IPS-18a (cell line): ENCODE measurements at regions not wholly inside any gene's neighbourhood (a gene's known extent, or its start where the extent isn't known, plus 50 kb on each side); places are given as distances from the start of the nearest gene placed in this dataset.
"Not testable (repeated sequence)": the region's sequence is repeated elsewhere in the genome, so short reads cannot be mapped to it uniquely, and the experiment has no call there.

Source experiments
- H3K27ac ChIP-seq: one replicate; pipeline ENCODE4 v1.5.1; 2013; ENCODE audit warnings: low read length
- H3K27me3 ChIP-seq: one replicate; pipeline ENCODE4 v1.6.1; 2013; ENCODE audit warnings: mild to moderate bottlenecking, low read length; ENCODE audit not compliant: control insufficient read depth, insufficient read depth
- H3K36me3 ChIP-seq: one replicate; pipeline ENCODE4 v1.6.1; 2013; ENCODE audit warnings: low read depth, low read length; ENCODE audit not compliant: control insufficient read depth
- H3K4me1 ChIP-seq: one replicate; pipeline ENCODE4 v1.6.1; 2013; ENCODE audit warnings: low read depth, low read length; ENCODE audit not compliant: control insufficient read depth
- H3K4me3 ChIP-seq: one replicate; pipeline ENCODE4 v1.5.1; 2013; ENCODE audit warnings: low read length
- H3K9ac ChIP-seq: one replicate; pipeline ENCODE4 v1.6.1; 2013; ENCODE audit warnings: mild to moderate bottlenecking, low read length, moderate library complexity
- H3K9me3 ChIP-seq: one replicate; pipeline ENCODE4 v1.6.1; 2013; ENCODE audit warnings: low read depth, low read length; ENCODE audit not compliant: control insufficient read depth

DNA sequence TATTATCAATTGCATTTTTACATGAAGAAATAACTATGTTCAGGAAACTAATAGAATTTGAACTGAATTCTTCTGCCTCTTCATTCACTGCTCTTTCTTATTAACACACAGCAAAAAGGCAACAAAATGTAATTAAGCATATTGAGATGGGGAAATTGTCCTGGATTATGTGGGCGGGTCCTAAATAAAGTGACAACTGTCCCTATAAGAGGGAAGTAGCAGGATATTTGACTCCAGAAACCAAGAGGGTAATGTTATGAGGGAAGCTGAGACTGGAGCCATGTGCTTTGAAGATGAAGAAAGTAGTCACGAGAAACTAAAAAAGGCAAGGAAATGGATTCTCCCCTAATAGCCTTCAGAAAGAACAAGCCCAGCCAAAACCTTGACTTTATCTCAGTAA, 311.2 kb upstream of the PIK3R1 start:
- Histone ChIP-seq H3K9me3 (no peaks in the 10 kb centered on the region), H3K36me3 (no peaks in the 10 kb centered on the region), H3K27ac (no peak overlapping the region), H3K4me3 (no peak overlapping the region), H3K4me1 (no peaks in the 10 kb centered on the region), H3K9ac (no peak overlapping the region), H3K27me3 (no peaks in the 10 kb centered on the region)

DNA sequence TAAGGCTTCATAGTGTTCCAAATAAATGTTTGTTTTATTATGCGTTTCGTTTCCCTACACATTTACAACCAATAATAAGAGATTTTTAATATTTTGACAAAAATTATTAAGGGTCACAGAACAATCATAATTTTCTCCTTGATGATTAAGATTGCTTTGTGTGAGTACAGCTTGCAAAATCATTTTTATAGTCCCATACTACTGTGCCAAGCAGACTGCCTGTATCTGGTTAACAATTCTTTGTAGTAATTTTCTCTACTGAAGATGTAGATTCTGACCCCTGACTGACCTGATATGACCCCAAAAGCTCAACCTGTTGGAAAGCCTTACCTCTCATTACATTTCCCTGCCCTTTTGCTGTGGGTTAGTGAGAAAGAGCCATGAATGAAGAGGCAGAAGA, 311.9 kb upstream of the PIK3R1 start:
- no peaks in the 10 kb centered on the region for H3K4me1 ChIP-seq
- no peaks in the 10 kb centered on the region for H3K27me3 ChIP-seq
- no peaks in the 10 kb centered on the region for H3K9me3 ChIP-seq
- H3K9ac ChIP-seq = no peak overlapping the region
- no peak overlapping the region for H3K27ac ChIP-seq
- no peak overlapping the region for H3K4me3 ChIP-seq
- no peaks in the 10 kb centered on the region for H3K36me3 ChIP-seq

DNA sequence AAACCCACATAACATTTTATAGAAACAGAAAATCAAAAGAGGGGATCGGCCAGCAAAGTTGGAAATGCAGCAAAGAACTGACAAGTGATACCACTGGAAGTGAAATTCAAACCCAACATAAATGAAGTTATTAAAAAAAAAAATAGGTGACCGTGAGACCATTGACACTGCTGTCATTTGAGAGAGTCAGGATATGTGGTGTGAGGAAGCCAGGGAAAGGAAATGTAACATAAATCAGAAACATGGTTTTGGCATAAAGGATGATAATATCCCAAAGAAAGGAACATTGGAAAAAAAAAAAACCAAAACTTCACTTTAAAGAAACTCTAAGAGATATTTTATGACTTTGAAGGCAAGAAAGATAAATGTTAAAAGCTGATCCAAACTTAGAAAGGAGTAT, 312.4 kb upstream of the PIK3R1 start:
- Histone ChIP-seq H3K27ac (no peak overlapping the region), H3K9me3 (no peaks in the 10 kb centered on the region), H3K9ac (no peak overlapping the region), H3K27me3 (no peaks in the 10 kb centered on the region), H3K4me3 (no peak overlapping the region), H3K36me3 (no peaks in the 10 kb centered on the region), H3K4me1 (no peaks in the 10 kb centered on the region)

DNA sequence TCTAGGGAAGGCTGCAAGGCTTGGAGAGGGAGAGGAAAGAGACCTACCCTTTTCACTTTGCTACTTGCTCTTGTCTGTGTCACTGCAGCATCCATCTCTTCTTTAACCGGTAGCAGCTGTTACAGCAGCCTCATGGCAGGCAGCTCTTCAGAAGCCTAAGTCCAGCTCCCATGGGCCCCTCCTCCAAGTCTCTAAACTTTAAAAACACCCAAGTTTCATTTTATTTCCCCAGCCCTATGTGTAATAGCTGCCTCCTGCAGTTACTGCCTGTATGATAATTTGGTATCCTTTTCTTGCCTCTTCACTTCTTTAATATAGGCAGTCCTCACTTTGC, 313.1 kb upstream of the PIK3R1 start:
- H3K36me3 ChIP-seq = no peaks in the 10 kb centered on the region
- H3K9ac ChIP-seq = no peak overlapping the region
- no peaks in the 10 kb centered on the region for H3K9me3 ChIP-seq
- no peaks in the 10 kb centered on the region for H3K4me1 ChIP-seq
- no peak overlapping the region for H3K4me3 ChIP-seq
- no peak overlapping the region for H3K27ac ChIP-seq
- no peaks in the 10 kb centered on the region for H3K27me3 ChIP-seq

DNA sequence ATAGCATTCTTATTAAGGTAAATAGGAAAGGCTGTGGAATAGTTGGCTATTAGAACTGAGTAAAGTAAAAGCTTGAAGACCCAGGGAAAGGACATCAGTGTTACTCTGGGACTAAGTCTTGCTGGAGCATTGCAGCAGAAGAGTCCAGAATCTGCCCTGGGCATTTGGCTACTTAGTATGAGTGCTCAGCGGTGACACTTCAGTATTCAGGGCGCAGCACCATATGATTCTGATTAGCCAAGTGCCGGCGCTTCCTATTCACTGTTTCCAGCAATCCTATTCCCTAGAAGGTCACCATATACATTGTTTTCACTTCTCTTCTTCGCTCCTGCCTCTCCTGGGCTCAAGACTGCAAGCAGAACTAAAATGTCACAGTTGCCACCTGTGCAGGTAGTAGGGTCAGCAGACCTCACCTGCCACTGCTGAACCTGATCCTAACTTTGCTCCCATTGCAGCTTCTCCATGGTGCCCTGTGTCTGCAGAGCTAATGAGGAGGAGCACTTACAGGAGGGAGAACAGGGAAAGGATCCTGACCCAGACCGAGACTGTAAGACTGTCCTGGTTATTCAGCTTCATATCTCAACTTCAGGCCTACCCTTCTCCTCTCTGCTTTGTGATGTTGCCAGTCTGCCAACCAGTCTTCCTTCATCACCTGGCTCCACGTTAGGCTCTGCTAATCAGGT, 313.6 kb upstream of the PIK3R1 start:
- H3K27me3 ChIP-seq = no peaks in the 10 kb centered on the region
- no peak overlapping the region for H3K9ac ChIP-seq
- no peak overlapping the region for H3K4me3 ChIP-seq
- H3K36me3 ChIP-seq = no peaks in the 10 kb centered on the region
- no peaks in the 10 kb centered on the region for H3K4me1 ChIP-seq
- H3K27ac ChIP-seq = no peak overlapping the region
- no peaks in the 10 kb centered on the region for H3K9me3 ChIP-seq

DNA sequence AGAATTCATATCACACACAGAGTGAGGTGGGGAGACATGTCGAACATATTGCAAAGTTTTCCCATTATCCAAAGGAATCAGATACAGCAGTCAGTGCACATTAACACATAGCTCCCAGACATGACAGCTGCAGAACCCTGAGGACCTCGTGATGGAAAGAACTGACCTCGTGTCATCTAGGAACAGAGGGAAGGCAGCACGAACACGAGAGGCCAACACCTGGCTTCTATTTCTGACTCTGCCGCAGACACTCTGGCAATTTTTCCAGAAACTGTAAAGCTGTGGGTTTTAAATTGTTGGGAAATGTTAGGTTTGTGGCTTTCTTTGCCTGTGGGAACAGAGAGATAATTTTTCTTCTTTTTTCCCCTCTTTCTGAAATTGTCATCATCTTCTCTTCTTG, 315.0 kb upstream of the PIK3R1 start:
- Histone ChIP-seq H3K27me3 (no peaks in the 10 kb centered on the region), H3K36me3 (no peaks in the 10 kb centered on the region)

DNA sequence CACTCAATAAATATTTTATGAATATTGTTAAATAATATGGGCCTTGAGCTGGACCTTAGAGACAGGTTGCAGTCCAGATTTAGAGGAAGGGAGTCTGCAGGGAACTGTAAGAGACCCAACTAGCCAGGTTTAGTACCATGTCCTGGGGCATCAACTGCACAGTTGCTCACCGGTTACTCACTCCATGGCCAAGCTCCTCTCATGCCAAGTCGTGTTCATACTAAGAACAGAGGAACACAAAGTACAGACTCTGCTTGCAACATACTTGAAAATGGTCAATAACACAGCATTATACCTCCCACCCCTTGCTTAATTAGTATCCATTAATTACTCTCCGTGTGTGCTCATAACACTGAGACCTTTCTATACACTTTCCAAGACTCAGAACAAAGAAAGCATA, 317.6 kb upstream of the PIK3R1 start:
- H3K27ac ChIP-seq = no peak overlapping the region

More for the DNA sequence above, 315.0 kb upstream of the PIK3R1 start:
- Histone ChIP-seq H3K4me1 (no peaks in the 10 kb centered on the region), H3K4me3 (no peak overlapping the region), H3K27ac (no peak overlapping the region), H3K9ac (no peak overlapping the region), H3K9me3 (no peaks in the 10 kb centered on the region)

DNA sequence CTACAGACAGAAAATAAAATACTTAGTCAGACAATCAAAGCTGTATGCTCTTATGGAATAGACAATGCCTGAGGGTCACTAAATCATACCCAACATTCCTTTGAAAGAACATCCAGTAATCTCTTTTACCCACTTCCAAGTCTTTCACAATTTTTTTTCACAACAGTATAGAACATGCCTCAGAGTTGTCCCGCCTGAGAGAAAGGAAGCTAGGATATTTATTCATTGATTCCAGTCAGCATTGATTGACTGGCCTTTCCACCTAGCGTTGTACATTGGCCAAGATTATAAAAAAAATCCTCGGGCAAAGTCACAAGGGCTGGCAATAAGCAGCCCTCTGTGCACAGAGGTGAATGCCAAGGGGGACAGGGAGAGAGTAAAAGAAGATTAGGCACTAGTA, 318.1 kb upstream of the PIK3R1 start:
- Histone ChIP-seq H3K27ac (no peak overlapping the region), H3K4me1 (no peaks in the 10 kb centered on the region), H3K9ac (no peak overlapping the region), H3K36me3 (no peaks in the 10 kb centered on the region), H3K4me3 (no peak overlapping the region), H3K9me3 (no peaks in the 10 kb centered on the region), H3K27me3 (no peaks in the 10 kb centered on the region)

More for the DNA sequence above, 317.6 kb upstream of the PIK3R1 start:
- Histone ChIP-seq H3K4me1 (no peaks in the 10 kb centered on the region), H3K36me3 (no peaks in the 10 kb centered on the region), H3K27me3 (no peaks in the 10 kb centered on the region), H3K9ac (no peak overlapping the region), H3K4me3 (no peak overlapping the region), H3K9me3 (no peaks in the 10 kb centered on the region)

DNA sequence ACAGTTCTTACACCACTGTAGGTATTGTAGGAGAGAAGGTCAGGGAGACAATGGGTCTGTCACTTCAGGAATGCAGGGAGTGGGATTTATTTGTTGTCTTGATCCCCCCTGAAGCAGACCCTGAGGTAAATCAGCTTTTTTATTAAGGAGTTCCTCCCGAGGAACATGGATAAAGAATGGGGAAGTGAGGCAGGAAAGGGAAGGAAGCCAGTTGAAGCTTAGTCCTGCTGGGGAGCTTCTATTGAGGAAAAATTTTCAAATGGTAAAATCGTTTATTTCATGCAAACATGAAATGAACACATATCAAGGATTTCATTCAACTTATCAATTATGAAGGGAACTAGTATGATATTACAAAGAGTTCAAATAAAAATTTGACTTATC, 318.6 kb upstream of the PIK3R1 start:
- no peak overlapping the region for H3K27ac ChIP-seq
- no peak overlapping the region for H3K4me3 ChIP-seq
- H3K9ac ChIP-seq = no peak overlapping the region

DNA sequence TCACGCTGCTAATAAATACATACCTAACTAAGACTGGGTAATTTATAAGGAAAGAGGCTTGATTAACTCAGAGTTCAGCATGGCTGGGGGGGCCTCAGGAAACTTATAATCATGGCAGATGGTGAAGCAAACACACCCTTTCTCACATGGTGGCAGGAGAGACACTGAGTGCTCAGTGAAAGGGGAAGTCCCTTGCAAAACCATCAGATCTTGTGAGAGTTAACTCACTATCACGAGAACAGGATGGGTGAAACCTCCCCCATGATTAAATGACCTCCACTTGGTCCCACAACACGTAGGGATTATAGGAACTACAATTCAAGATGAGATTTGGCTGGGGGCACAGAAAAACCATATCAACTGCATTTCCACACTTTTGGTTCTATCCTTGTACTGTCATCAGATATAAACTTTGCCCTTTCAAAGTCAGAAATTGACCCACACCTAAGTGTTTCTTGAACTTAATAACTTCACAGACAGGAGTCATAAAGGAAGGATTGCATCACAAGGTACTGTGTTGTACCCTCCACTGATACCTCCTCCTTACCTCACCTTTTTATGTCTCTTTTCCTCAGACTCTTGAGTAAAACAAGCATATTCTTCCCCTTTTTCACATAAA, 319.1 kb upstream of the PIK3R1 start:
- no peaks in the 10 kb centered on the region for H3K36me3 ChIP-seq
- no peak overlapping the region for H3K27ac ChIP-seq
- no peaks in the 10 kb centered on the region for H3K4me1 ChIP-seq
- no peaks in the 10 kb centered on the region for H3K27me3 ChIP-seq
- H3K9me3 ChIP-seq = no peaks in the 10 kb centered on the region
- no peak overlapping the region for H3K4me3 ChIP-seq
- H3K9ac ChIP-seq = no peak overlapping the region

More for the DNA sequence above, 318.6 kb upstream of the PIK3R1 start:
- Histone ChIP-seq H3K4me1 (no peaks in the 10 kb centered on the region), H3K9me3 (no peaks in the 10 kb centered on the region), H3K36me3 (no peaks in the 10 kb centered on the region), H3K27me3 (no peaks in the 10 kb centered on the region)

DNA sequence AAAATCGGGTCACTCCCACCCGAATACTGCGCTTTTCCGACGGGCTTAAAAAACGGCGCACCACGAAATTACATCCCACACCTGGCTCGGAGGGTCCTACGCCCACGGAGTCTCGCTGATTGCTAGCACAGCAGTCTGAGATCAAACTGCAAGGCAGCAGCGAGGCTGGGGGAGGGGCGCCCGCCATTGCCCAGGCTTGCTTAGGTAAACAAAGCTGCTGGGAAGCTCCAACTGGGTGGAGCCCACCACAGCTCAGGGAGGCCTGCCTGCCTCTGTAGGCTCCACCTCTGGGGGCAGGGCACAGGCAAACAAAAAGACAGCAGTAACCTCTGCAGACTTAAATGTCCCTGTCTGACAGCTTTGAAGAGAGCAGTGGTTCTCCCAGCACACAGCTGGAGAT, 325.7 kb upstream of the PIK3R1 start:
- not testable (repeated sequence) for H3K27me3 ChIP-seq, H3K4me1 ChIP-seq, H3K9me3 ChIP-seq, H3K9ac ChIP-seq, H3K27ac ChIP-seq, H3K36me3 ChIP-seq, H3K4me3 ChIP-seq

DNA sequence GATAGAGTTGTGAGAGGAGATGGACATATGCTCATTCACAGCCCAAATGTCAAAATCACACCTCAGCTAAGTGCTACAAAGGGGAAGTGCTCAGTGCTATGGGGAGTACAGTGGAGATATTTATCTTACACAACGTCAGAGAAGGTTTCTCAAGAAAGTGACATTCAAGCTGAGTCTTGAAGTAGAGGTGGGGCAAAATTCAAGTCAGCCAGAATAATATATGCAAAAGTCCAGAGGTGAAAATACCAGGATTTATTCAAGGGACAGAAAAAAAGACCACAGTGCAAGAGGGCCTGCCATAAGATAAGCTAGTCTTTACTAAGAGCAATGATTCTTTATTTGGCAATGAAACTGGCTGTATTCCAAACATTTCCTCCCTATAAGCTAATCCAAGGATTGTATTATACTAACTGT, 327.8 kb upstream of the PIK3R1 start:
- no peaks in the 10 kb centered on the region for H3K27me3 ChIP-seq
- no peaks in the 10 kb centered on the region for H3K4me1 ChIP-seq
- H3K36me3 ChIP-seq = no peaks in the 10 kb centered on the region
- no peak overlapping the region for H3K4me3 ChIP-seq
- no peak overlapping the region for H3K27ac ChIP-seq
- H3K9me3 ChIP-seq = no peaks in the 10 kb centered on the region
- H3K9ac ChIP-seq = no peak overlapping the region
